ENCODE measurements at regions not wholly inside any gene's neighbourhood (a gene's known extent, or its start where the extent isn't known, plus 50 kb on each side); places are given as distances from the start of the nearest gene placed in this dataset.

DNA sequence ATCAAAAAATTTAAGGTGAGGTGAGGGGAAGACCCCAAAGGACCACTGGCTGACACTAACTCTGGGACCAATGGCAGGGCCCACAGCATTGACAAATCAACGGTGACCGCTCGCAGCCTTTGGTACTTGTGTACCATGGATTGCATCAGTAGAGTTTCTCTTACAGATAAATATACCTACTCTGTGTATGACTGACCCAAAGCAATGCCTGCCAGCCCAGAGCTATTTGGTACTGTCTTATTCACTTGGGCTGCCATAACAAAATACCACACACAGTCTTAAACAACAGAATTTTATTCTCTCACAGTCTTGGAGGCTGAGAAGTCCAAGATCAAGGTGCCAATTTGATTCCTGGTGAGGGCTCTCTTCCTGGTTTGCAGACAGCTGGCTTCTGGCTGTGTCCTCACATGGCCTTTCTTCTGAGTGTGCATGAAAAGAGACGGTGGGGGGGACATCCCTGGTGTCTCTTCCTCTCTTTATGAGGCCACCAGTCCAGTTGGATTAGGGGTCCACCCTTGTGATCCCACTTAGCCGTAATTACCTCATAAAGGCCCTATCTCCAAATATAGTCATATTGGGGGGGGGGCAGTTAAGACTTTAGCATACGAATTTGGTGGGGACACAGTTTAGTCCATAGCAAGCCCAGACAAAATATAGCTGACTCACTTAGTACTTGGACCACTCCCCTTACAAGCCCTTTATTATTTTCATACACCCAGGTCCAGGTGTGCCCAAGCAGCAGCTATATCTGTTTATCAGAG, 336.3 kb downstream of the CD83 start:
- no peak for DNase-seq (ENCODE audit: low read depth in 4 of 4, low spot score in 1 of 4)

DNA sequence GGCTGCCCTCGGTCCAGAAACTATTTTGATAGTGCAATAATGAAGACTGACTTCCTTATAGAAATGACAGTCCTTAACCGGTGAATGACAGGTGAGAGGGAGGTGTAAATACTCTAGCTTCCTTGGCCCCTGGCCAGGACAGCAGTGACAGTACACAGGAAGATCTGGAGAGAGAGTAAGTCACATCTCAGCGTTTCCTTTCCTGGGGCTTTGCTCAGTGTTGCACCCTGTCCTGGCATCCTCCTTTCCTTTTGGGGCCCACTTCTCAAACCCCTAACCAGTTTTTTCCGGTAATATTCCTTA, 336.9 kb downstream of the CD83 start:
- peak in 1 of 4 experiments; percentile 29 for DNase-seq (ENCODE audit: low read depth in 4 of 4, low spot score in 1 of 4)

DNA sequence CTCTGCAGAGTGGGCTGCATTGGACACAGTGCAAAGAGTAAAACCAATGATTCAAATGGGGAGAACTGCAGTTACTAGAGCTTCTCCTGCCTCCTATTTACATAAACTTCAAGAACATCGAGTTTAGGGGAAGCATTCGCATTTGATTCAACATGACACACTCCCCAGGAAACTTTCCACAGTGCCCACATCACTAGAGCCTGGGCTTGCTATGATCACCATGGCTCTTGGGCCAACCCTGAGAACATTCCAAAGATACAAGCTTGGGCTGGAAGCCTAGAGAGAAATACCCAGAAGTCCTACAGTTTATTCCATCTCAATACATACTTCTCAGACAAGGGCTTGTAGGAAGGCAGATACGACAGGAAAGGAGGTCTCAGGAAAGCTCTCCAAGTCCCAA, 337.9 kb downstream of the CD83 start:
- DNase-seq (ENCODE audit: low read depth in 4 of 4, low spot score in 1 of 4) = no peak

DNA sequence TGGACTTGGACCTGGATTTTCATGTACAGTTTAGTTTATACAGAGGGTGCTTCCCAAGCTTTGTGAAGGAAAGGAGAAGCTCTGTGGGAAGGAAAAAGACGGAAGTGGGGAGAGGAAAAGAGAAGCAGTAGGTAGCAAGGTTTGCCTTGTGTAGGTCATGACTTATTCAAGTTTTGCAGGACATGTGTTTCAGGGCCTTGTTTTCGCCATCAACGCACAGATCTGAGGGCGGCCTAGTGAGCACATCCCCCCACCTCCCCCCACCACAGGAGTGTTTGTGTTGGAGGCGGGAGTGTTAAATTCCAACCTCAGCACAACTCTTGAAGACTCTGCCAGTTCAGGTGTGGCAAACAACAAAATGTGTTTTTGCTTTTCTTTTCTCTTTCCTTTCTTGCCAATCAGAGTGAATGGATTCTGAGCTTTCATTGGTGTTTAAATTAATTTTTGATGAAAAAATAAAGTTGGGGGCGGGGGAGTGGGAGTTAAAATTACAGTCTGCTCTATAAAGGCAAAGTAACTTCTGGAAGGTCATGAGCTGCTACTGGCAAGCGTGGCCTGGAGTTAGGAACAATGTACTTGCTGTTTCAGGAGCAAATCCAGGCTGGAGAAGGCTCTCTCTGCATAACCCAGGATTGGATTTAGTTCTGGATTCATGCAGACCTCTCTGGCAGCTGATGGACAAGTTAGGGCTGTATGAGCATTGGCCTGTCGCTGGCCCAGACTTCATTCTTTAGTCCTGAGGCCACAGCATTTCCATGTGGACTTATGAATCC, 338.5 kb downstream of the CD83 start:
- no peak for DNase-seq (ENCODE audit: low read depth in 4 of 4, low spot score in 1 of 4)

DNA sequence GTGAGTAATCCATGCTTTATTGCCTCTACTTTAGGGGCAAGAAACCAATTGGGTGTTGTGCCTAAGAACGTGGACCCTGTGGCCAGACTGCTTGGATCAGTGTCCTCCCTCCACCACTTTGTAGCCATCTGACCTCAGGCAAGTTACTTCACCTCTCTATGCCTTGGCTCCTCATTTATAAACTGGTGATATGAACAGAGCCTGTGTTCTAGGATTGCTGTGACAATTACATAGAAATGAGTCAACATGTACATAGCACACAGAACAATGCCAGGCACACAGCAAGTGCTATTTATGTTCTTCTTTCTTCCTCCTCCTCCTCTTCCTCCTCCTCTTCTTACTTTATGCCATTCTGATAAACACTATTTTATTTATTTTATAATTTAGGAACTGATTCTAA, 339.4 kb downstream of the CD83 start:
- no peak for DNase-seq (ENCODE audit: low read depth in 4 of 4, low spot score in 1 of 4)

DNA sequence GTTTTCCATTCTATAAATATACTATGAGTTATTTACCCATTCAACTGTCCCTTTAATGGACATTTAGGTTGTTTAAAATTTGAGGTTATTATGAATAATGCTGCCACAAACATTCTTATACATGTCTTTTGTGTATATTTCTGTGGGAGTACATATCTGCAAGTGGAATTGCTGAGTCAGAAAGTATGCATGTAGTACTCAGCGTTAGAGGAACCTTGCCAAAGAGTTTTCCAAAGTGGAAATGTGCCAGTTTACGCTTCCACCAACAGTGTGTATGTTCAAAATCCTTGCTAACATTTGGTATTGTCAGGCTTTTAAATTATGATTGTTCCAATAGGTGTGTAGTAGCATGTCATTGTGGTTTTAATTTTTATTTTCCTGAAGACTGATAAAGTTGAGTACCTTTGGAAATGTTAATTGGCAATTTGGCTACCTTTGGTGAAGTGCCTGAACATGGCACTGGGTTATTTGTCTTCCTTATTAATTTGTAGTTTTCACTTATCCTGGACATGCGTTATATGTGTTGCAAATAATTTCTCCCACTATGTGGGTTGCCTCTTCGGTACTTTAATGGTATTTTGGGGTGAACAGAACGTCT, 341.2 kb downstream of the CD83 start:
- DNase-seq (ENCODE audit: low read depth in 4 of 4, low spot score in 1 of 4) = no peak

DNA sequence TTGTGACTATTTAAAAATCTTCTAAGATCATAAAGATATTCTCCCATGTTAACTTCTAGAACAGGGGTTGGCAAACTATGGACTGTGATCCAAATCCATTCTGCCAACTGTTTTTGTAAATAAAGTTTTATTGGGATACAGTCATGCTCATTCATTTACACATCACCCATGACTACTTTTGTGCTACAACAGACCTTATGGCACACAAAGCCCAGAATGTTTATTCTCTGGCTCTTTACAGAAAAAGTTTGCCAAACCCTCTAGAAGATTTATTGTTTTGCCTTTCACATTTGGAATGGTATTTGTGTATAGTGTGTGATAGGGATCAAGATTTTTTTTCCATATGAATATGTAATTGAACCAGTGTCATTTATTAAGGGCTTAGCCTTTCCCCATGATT, 341.7 kb downstream of the CD83 start:
- no peak for DNase-seq (ENCODE audit: low read depth in 4 of 4, low spot score in 1 of 4)

DNA sequence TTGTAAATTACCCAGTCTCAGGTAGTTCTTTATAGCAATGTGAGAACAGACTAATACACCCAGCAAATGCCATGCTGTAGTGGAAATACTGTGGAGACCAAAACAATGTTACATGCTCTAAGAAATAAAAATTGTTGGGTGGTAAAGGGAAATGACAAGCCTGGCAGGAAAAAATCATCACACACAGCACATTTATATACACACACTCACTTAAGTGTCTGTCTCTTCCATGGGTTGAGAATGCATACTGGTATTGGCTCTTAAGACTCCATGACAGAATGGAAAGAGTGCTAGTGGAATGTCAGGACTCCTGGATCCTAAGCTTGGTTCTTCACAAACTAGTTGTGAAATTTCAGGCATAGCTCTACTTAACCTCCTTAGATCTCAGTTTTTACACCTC, 343.0 kb downstream of the CD83 start:
- no peak for DNase-seq (ENCODE audit: low read depth in 4 of 4, low spot score in 1 of 4)

DNA sequence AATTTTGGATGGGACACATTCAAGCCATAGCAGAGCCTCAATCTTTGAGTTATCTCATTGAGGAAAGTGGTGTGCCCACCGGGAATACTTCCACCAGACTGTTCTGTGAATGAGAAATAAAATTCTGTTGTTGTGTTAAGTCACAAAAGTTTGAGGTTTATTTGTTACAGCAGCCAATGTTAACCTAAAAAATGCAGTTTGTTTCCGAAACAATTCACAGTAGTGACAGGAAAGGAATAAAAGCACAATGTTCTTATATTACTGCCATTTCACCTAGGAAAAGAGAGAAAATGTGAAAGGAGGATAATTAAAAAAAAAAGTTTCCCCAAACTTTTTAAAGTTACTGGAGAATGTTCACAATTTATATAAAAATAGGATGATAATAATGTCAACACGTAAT, 344.6 kb downstream of the CD83 start:
- DNase-seq (ENCODE audit: low read depth in 4 of 4, low spot score in 1 of 4) = no peak

DNA sequence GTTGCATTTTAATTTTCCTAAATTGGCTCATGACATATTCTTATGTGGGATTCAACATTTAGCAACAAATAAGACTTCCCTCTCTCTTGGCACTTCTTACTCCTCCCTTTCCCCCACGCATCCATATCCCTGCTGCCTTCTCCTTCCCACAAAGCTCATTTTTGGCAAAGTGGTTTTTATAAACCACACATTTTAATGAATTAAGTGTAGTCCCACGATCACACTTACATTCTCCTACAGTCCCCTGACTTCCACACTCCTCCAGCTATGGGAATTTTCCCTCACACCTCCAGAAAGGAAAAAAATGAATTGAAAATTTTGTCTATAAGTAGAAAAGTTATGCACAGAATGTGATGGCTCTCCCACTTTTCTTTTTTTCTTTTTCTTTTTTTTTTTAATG, 345.0 kb downstream of the CD83 start:
- no peak for DNase-seq (ENCODE audit: low read depth in 4 of 4, low spot score in 1 of 4)

DNA sequence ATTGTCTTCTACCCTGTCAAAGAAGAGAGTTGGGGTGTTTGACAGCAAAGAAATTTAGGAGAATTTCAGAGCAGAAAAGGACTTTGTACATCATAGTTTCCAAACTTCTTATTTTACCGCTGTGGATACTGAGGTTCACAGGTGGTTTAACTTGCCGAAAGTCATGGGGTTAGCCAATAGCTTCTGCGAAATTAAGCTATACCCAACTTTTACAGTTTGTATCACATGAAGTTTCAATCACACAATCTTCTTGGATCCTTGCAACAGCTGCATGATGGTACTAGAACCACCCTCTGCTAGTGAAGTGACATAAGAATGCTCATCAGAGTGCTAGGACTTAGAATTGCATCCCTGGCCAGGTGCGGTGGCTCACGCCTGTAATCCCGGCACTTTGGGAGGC, 345.5 kb downstream of the CD83 start:
- DNase-seq (ENCODE audit: low read depth in 4 of 4, low spot score in 1 of 4) = no peak

DNA sequence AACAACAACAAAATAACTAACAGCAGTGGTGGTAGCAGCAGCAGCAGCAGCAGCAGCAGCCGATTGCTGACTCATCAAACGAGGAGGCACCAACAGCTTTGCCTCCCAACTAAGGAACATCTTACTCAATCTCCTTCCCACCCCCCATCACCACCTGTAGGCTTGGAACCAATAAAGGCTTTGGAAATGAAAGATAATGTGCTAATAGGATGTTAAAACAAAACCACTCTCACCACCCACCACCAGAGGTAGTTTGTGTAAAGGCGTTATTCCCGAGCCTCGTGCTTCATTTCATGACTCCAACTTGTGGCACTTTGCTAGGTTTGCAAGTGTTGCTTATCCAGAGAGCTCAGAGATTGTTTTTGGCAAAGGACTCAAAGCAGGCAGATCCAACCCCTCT, 346.5 kb downstream of the CD83 start:
- no peak for DNase-seq (ENCODE audit: low read depth in 4 of 4, low spot score in 1 of 4)

DNA sequence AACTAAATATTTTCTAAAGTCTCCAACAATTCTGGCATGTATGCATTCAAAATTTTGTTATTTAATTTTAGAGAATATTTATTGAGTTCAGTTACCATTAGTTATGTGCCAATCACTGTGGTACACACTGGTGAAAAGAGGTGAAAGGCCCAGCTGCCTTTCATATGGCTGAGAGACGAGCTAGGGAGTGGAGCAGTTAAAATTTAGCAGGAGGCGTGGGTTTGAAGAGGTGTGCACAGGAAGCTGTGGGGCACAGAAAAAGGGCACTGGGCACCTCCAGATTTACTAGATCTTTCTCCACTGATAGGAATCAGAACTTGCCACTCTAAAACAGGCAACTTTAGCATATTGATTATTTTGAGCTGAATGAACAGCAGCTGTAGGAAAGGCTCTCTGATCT, 347.1 kb downstream of the CD83 start:
- no peak for DNase-seq (ENCODE audit: low read depth in 4 of 4, low spot score in 1 of 4)

DNA sequence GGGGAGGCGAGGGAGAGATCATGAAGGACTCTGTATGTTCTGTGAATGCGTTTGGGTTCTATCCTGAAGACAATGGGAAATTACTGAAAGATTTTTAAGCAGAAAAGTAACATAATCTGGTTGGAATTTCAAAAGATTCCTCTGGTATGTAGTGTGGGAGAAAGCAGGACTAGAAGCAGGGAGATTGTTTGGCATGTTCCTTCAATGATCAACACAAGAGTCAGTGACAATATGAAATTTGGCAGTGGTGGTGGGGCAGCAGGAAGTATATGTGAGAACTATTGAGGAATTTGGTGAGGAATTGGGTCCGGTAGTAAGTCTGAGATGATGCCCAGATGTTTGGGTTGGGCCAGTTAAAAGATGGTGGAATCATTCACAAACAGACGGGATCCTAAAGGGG, 348.7 kb downstream of the CD83 start:
- DNase-seq (ENCODE audit: low read depth in 4 of 4, low spot score in 1 of 4) = no peak

DNA sequence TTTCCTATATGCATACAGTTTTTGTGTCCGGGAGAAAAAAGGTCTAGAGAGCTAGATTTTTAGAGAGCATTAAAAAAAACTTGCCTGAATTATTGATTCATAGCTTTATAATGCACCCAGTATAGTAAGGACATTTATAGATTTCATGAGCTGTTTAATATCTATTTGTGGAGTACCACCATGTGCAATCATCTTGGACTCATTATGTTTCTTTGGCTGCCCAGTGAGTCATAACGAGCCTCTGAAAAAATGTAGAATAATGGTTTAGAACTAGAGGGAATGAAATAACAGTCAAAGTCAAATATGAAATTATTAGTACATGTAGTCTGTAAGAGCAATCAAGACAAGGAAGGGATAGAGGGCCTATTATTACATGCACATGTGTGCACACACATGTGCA, 350.0 kb downstream of the CD83 start:
- no peak for DNase-seq (ENCODE audit: low read depth in 4 of 4, low spot score in 1 of 4)

DNA sequence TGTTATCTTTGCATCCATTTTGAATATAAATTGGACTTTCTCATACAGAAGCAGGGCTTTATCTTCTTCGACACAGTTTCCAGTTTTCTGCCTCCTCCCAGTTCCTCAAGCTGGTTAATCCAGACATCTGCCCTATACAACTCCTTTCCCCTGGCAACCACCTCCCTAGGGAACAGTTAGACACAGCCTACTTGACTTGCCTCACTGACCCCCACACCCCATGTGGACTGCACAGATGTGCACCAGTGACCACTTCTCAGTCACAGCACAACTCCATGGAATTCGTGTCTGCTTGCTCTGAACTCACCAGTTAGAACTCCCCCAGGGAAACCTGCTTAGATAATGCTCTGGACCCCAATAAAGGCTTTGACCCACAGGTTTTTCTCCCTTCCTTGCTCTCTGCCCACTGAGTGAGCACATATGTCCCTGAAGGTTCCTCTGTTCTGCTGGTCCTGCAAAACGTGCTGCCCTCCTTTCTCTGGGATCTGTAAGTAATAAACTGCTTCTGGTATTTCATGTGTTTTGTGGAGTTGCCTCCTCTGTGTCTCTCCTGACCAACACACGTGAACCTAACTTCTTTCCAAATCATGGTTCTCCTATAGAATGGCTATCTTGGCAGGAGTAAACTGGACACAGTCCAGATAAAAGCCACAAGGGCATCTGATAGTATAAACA, 351.2 kb downstream of the CD83 start:
- no peak for DNase-seq (ENCODE audit: low read depth in 4 of 4, low spot score in 1 of 4)

DNA sequence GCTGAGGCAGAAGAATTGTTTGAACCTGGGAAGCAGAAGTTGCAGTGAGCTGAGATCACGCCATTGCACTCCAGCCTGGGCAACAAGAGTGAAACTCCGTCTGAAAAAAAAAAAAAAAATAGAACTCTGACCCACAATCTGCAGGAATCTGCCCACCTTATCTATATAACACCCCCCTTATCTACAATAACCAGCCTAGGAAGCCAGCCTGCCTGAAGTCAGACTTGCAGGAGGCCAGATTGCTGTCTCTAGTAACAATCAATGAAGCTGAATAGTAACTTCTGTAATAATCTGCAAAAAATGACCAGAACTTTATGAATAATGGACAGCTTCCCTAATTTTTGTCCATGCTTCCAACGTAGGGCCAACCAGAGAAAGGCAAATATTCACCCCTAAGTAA, 352.5 kb downstream of the CD83 start:
- DNase-seq (ENCODE audit: low read depth in 4 of 4, low spot score in 1 of 4) = no peak

DNA sequence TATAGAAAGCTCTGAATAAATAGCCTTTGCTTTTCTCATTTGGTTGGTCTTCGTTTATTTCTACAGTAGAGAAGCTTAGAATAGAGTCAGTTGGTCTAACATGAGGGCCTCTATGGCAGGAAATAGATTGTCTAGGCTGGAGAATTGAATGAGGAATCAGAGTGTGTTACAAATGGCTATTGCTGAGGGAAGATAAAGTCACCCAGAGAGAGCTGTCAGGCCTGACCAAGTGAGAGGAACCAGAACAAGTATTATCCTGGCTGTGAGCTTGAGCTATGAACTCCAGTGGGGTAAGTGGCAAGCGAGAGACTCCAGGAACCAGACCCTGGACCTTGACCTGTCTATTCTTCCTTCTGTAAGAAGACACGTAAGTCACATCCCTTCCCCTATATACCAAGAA, 353.1 kb downstream of the CD83 start:
- no peak for DNase-seq (ENCODE audit: low read depth in 4 of 4, low spot score in 1 of 4)

DNA sequence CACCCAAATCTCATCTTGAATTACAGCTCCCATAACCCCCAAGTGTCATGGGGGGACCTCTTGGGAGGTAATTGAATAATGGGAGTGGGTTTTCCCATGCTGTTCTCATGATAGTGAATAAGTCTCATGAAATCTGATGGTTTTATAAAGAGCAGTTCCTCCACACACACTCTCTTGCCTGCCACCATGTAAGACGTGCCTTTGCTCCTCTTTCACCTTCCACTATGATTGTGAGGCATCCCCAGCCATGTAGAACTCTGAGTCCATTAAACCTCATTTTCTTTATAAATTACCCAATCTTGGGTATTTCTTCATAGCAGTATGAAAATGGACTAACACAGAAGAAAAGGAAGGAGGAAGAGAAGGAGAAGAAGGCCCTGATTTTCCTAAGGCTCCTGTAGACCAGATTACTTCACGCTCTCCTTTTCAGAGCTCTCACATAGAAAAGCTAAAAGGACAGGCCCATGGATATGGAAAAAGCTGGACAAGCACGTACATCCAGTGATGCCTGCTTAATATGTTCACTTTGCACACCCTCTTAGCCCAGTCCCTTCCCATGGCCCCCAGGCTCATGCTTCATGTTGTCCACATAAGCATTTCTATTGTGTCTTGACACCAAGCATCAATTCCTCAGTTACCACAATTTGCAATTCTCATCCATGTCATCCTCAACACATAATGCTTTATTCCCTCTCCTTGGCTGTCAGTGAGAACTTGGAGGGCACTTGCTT, 354.8 kb downstream of the CD83 start:
- DNase-seq (ENCODE audit: low read depth in 4 of 4, low spot score in 1 of 4) = no peak

DNA sequence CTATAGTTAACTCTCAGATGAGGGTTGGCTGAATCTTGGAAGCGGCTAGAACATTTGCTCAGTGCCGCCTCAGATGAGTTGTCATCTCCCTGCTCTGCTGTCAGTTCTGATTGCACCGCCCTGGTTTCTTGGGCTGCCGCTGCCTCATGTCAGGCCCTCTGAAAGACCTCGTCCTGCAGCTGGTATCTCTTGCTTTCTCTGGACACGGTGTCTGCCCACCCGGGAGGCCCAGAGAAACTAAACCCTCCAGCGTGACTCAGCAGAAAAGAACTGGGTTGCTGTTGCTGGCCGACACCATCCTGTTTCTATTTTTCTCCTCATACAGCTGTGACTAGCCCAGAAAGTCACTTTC, 355.4 kb downstream of the CD83 start:
- DNase-seq (ENCODE audit: low read depth in 4 of 4, low spot score in 1 of 4) = no peak

DNA sequence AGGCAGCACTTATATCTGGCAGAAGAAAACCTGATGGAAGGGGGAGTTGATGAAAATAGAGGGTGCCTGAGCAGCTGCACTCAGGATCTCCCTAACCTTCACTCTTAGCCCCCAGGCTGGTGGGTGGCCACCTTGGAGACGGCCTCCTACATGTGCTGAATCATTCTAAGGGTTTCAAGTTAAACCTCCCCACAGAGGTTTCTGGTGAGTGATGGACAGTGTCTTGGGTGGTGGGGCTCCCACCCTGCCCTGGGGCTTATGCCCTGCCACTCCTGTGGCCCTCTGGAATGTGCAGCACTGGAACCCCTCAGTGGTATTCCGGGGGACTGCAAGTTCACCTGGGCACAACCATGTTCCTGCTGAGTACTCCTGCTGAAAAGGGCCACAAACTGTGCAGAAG, 357.2 kb downstream of the CD83 start:
- DNase-seq (ENCODE audit: low read depth in 4 of 4, low spot score in 1 of 4) = no peak

DNA sequence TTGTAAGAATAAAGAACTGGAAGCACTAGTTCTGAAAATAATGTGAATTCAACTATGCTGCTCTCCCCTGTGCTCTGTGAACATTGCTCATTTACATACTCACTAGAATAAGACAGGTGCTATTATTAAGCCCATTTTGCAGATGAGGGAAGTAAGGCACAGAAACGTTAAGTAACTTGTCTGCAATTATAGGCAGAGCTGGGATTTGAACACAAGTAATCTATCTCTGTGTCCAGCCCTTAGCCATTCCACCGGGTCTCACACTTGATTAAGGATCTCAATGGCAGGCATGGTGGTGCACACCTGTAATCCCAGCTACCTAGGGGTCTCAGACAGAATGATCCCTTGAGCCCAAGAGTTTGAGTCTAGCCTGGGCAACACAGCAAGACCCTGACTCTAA, 357.7 kb downstream of the CD83 start:
- DNase-seq (ENCODE audit: low read depth in 4 of 4, low spot score in 1 of 4) = no peak
